GM21717 (cell line): ENCODE measurements at regions not wholly inside any gene's neighbourhood (a gene's known extent, or its start where the extent isn't known, plus 50 kb on each side); places are given as distances from the start of the nearest gene placed in this dataset.

Source experiments
- ATAC-seq: cut with Tn5 transposase; IDR thresholded peaks from one replicate; pipeline ENCODE4 v1.9.1; 2021; ENCODE audit warnings: mild to moderate bottlenecking, moderate library complexity; ENCODE audit not compliant: unreplicated experiment

DNA sequence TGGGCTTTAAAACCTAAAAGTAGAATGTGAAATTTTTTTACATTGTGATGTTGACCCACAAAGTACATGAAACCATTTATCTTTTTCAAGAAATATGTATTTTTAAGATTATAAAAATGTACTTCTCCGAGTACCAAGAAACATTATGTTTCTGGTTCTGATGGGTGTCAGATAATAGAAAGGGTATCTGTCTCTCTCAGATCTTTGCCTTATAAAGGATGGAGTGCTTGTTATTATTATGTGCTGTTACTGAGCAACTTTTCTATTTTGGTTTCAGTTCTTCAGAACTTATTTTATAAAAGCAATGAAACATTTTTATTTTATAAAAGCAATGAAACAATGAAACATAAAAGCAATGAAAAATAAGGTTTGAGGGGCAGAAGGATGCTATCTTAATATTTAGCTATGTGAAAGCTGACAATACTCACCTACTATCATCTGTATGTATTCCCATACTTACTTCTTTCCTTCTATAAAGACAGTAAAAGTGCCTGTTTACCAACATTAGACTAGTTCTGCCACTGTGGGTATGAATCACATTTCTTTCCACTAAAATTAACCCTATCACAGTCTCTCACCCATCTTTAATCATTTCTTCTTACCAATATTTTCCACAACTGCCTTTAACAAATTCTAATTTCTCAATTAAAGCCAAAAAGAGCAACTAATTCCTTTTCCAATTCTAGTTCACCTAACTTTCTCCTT is 540.7 kb upstream of the KCNMB2 start:
- no peak for ATAC-seq

DNA sequence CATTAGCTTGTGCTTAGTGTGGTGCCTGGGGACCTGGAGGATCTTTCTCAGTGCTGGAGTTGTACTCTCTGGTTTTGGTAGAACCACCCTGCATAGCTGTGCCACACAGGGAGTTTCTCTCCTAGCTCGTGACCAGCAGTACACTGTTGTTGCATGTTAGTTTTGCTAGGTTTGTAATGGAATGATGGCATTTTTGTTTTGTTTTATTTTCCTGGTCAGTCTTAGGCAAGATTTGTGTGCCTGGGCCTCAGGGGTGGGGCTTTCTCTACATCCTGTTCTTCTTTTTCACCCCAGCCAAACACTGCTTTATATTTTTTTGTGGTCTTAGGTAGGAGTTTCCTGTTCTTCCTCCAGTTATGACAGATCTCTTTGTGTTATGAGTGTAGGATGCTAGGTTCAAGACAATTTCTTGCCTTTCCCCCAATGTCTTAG is 534.5 kb upstream of the KCNMB2 start:
- peak; percentile 92 for ATAC-seq

DNA sequence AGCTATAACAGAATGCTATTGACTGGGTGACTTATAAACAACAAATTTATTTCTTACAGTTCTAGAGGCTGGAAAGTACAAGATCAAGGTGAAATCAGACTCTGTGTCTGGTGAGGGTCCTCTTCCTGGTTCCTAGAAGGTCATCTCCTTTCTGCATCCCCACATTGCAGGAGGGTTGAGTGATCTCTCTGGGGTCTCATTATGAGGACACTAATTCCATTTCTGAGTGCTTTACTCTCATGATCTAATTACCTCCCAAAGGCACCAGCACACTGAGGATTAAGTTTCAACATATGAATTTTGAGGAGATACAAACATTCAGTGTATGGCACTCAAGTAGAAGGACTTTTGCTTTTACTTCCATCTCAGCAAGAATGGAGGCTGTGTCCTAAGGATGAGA is 534.1 kb upstream of the KCNMB2 start:
- ATAC-seq = no peak

DNA sequence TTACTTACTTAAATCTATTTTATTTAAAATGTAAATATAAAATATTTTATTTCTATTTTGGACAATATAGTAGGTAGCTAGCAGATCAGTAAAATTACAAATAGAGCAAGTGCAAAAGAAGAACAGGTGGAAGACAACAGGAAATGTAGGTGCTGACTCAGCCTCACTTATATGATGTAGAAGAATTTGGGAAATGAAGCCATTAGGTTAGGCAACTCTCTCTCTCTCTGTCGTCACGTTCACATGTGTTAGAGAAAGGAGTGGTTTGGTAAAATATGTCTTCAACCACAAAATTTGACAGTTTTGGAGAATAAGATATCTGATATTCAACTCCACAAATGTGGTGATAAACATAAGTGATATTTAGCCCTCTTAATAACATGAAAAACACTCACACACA is 532.5 kb upstream of the KCNMB2 start:
- ATAC-seq = no peak

DNA sequence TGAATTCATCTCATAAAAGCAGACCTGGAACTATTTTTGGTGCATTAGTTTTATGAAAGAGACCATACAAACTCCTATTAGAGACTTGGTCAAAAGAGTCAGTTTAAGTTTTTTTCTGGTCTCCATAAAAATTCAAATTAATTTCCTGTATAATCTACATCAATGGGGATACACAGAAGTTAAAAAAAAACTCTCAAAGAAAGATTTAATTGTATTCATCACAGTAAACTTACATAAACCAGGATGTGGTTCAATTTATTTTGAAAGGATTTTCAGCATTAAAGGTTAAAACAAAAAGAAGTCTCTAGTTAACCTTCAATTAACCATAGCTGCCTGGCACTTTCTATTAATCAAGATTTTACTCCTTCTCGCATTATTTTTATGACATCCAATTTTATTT is 530.3 kb upstream of the KCNMB2 start:
- ATAC-seq = no peak

DNA sequence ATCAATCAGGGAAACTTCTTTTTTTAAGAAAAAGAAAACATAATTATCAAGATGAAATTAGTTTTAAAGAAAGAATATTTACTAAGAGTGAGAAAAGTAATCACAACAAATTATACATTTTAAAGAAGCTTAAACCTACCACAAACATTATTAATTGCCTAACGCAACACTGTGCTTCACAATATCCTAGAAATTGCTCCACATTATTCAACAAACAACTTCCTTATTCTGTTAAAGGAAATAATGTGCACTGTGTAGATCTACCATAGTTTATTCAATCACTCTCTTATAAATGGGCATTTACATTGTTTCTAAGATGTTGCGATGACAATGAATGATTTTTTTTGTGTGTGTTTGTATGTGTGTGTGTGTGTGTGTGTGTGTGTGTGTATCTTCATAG is 525.9 kb upstream of the KCNMB2 start:
- no peak for ATAC-seq

DNA sequence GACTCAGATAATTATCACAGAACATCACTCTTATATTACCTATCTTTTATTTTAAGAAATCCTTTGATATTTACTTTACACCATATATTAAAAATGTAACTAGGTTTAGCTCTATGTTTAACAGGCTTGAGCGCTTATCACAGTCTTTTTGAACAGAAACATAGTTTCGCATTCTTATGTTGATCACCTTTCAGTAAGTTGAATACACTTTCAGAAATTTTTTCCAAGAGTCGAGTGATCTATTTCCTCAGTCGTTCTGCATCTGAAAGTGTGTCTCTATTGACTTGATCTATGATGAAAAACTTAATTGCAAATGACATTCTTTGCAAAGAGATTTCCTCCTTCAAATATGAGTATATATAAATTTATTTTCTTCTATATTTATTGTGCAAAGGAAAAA is 516.6 kb upstream of the KCNMB2 start:
- no peak for ATAC-seq

DNA sequence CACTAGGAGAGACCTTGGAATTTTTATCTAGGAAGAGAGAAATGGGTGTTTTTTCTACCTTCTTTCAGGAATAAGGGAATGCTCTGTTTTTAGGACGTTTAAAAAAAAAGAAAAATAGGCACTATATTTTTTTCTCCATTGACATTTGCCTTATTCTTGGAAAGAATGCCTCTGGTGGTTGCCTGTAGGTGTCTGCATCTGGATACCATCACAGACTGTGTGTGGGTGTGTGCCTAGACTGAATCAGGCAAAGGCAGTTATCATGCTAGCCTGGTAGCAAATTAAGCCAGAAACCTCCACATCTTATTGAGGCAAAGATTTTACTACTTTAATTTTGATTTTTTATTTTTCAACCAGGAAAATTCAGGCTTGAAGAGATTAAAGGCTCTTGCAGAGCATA is 513.6 kb upstream of the KCNMB2 start:
- ATAC-seq = no peak

DNA sequence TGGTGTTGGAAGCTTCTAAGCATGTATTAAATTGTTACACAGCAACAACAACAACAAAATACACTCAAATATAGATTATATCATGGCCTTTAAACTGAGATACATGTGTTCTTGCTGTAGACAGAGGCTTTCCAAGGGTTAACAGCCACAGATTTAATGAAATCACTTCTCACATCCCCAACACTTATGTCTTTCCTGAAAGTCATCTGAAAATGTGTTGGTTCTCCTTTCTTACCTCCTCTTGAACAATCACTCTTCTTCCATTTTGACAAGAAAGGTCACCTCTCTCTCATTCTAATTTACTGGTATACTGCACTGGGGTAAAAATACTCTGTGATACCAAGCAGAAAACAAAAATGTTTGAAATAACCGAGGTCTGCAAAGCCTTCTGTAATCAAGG is 507.3 kb upstream of the KCNMB2 start:
- no peak for ATAC-seq

DNA sequence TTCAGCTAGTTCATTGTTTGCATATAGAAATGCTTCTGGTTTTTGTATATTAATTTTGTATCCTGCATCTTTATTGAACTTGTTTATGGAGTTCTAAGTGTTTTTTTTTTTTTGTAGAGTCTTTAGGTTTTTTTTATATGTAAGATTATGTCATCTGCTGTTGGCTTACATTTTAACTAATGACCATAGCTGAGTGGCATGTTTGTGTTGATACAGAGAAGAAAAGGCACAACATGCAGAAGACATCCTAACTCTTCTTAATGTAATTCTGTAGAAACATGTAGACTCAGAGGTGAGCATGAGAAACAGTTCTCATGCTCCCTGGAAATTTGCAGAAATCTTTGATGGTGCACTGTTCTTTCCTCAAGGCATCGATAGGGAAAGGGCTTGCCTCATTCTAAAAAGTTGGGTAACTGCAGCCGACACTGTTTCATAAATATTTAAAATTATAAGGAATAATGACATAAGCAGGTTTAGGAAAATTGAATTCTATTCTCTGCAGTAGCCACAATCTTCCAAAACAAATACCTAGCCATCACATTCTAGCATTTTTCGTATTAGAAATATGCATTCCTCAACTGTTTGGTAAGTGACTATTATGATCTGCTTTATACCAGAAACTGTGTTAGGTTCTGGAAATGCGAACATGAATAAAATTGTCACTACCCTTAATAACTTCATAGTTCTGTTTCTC is 499.6 kb upstream of the KCNMB2 start:
- no peak for ATAC-seq

DNA sequence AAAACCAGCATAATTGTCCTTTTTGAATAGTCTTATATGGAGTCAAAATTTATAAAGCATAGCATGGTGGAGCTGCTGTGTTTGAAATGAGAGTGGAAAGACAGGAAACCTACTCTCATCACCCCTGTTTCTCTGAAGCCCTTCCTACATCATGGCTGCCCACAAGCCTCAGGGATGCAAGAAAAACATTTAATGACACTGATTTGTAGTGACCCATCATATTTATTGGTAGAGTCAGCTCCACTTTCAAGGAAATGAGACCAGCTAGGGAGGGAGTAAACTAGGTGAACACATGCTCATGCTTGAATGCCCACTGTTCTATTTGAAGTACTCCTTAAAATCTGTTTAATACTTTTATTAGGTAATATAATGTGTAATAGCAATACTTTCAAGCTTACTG is 494.3 kb upstream of the KCNMB2 start:
- ATAC-seq = no peak

DNA sequence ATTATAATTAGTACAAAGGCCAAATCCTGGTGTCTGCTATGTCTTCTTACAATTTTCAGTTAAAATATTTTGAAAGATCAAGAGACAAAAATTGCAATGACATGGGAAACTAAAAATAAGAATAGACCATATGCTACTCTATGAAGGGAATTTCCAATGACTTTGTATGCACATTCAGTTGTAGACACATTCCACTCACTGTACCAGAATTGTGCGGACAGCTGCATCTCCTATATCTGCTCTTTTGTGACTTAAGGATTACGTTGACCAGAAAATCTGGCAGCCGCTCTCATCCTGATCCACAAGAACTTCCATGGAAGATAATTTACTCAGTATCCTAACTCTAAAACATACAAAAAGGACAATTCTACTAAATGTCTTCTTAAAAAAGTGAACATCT is 493.9 kb upstream of the KCNMB2 start:
- no peak for ATAC-seq

DNA sequence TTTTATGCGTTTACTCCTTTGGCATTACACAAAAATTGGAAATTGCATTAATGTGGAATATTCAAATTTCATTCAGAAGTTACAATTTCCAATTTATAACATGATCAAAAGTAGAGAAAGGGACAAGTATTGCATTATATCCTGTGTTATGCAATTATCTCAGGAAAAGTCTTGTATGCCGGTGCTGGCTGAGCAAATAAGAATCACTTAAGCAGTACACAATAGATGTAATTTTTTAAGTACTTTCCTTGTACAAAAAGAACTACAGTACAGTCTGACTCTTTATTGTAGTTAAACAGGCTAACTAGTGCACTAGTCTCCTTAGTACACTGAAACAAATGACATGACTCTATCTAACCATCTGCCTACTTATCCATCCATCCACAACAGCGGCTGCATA is 493.2 kb upstream of the KCNMB2 start:
- no peak for ATAC-seq

DNA sequence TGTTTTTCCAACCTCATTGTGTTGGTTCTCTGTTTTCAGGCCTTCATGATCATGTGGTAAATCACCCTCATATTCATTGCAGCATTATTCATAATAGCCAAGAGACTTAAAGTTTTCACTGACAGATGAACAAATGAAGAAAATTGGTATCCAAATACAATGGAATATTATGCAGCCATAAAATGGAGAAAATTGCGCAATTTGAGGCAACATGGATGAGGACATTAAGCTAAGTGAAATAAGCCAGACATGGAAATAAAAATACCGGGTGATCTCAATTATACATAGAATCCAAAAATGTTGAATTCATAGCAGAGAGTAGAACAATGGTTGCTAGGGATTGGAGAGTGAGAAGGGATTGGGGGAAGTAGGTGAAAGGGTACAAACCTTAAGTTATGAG is 491.9 kb upstream of the KCNMB2 start:
- ATAC-seq = no peak

DNA sequence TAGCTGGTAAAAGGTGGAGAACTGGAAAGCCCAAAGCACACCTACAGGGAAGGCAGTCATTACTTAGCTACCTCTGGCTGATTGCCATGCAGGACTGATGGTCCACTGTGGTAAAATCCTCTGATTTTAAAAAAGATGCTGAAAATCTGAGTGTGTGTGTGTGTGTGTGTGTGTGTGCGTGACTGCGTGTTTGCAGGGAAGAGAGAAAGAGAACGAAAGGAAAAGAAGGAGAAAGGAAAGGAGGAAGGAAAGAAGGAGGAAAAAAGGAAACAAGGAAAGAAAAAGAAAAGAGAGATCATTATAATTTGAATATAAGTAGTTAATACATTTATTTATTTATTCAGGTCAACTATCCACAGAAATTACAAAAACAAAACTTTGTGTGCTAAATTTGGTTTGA is 488.7 kb upstream of the KCNMB2 start:
- no peak for ATAC-seq

DNA sequence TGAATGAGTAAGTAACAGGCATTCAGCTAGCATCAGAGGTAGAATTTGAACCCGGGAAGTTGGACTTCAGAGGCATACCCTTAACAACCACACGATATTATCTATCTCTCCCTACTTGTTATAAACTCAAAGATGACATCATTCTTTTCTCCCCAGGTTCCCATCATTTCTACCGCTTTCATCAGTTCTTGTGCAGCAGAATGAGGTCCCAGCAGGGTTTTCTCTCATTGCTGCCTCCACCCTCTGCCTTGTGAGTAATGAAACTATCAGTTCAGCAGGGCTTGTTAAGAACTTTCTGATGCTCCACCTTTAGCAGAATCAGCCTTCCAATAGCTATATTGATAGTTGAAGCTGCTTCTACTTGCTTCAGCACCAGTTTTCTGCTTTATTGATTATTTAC is 487.5 kb upstream of the KCNMB2 start:
- ATAC-seq = no peak

DNA sequence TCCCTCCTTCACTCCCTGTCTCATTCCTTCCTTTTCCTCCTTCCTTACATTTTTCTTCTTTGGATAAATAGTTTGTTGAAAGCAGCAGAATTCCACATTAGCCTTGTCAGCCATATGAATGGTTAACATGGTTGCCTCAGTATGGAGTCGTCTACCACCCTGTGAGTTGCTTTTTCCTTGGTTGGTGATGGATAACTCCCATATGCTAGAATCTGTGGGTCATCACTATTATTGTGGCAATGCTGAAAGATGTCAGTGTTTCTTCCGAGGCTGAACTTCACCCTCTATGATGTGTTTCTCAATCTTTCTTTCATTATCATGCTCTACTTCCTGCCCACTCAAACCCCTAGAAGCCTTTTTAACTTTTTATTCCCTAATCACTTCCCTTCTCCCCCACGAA is 481.8 kb upstream of the KCNMB2 start:
- ATAC-seq = no peak

DNA sequence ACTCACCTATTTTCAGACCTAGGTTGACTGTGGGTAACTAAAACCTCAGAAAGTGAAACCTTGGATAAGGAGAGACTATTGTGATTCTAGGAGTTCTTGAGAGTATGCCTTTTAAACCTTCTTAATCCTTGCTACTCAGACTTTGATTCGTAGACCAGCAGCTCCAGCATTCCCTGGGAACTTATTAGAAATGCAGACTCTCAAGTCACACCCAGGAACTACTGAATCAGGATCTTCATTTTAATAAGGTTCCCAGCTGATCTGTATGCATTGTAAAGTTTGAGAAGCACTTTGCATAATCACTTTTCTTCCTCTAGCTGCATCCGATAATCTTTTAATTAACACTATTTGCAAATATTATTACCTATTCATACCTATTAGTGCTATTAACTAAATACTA is 480.3 kb upstream of the KCNMB2 start:
- no peak for ATAC-seq

DNA sequence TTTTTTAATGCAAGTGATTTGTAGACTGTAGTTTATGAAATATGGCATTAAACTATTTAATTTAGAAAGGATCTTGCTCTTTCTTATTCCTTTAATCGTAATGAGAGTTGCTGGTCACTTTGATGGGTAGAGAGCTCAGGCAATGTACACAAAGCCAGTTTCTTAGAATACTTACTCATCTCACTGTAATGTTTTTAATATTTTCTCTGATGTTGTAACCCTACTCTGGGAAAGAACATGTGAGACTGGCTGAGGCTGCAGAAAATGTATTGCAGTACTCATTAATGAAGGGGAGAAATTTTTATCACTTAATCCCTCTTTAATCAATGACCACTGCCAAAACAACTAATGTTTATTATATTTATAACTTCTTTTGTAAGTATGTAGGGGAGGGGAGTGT is 479.4 kb upstream of the KCNMB2 start:
- no peak for ATAC-seq

DNA sequence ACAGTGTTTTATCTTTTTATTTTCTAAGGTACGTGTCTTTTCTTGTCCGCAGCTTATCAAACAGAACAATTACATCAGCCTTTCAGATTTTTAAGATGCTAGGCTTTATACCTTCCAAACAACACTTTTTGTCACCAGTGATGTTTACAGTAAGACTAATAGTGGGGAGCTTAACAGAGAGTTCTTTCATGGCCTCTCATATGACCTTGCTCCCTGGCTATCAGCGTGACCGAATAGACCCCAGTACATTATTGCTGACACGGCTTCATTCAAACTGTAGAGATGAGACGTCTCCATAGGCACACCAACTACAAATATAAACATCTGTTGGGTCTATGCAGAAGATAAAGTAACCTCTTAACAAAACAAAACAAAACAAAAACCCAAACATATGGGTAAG is 477.6 kb upstream of the KCNMB2 start:
- ATAC-seq = no peak

DNA sequence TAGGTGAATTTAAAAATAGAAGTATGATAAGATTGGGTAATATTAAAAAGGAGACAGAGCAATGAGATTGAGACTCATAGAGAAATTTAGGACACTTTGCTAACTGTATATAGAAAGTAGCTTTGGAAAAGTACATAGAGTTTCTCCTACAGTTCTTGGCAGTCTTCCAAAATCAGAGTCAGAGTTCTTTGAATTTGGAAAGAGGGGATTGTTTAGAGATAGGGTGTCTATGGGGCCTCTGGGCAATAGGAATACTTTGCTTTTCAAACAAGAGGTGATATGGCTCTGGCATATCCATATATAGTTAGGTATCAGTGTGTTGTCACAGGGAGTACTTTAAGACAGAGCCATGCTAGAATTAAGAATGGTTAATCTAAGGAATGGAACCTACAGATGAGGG is 477.1 kb upstream of the KCNMB2 start:
- ATAC-seq = no peak

DNA sequence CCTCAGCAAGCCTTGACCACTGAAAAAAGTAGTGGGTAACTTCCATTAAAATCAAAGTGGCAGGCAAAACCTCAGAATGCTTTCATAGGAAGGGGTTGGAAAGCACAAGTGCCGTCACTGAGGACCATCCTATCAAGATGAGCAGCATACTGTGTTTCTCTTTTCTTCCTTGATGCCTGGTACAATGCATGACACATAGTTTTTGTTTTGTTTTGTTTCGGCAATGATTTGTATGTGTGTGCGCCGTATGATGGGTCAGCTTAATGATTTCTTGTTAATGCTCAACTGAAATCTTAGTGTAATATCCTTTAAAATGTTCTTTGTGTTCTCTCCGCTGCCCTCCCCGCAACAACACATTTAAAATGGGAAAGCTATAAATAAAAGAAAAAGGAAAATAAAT is 476.4 kb upstream of the KCNMB2 start:
- ATAC-seq = no peak

DNA sequence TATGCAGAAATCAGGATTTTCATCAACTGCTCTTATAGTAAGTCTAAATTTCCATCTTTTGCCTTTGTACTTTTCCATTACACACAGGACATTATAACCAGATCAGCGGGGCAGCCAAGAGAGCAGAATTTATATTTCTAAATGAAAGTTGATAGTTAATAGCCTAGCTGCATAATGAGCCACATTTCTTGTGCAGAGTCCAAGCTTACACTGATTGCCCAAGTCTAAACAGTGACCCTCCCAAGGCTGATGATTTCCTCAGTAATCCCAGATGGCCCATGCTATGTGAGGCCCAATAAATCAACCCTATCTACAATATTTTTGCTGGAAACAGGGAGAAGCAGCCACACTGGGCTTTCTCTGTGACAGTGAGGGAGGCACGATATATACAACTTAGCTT is 475.8 kb upstream of the KCNMB2 start:
- no peak for ATAC-seq
